ENCODE measurements at regions not wholly inside any gene's neighbourhood (a gene's known extent, or its start where the extent isn't known, plus 50 kb on each side); places are given as distances from the start of the nearest gene placed in this dataset.
"Not testable (repeated sequence)": the region's sequence is repeated elsewhere in the genome, so short reads cannot be mapped to it uniquely, and the experiment has no call there.

GRCh38 chr3:191020730-191021396 lies 158.4 kb upstream of the GMNC start:
- H3K4me3 ChIP-seq (ENCODE audit: low read depth, low read length), result no peak overlapping the region
- DNase-seq (ENCODE audit: low read depth), result peak; percentile 9
- no peak for TF ChIP-seq CTCF (conservative IDR thresholded peaks at IDR 0.05; ENCODE audit: low read depth, low read length)

- H3K4me3 ChIP-seq (ENCODE audit: low read depth, low read length), result no peak overlapping the region
- DNase-seq (ENCODE audit: low read depth), result no peak
- no peak for TF ChIP-seq CTCF (conservative IDR thresholded peaks at IDR 0.05; ENCODE audit: low read depth, low read length)
Measured at GRCh38 chr3:191019855-191020254, 157.4 kb upstream of the GMNC start.

GRCh38 chr3:191015960-191016359 lies 153.5 kb upstream of the GMNC start:
- H3K4me3 ChIP-seq (ENCODE audit: low read depth, low read length); DNase-seq (ENCODE audit: low read depth): not testable (repeated sequence)

GRCh38 chr3:191008074-191008473 lies 145.6 kb upstream of the GMNC start:
- DNase-seq (ENCODE audit: low read depth), result no peak
- no peak overlapping the region for H3K4me3 ChIP-seq (ENCODE audit: low read depth, low read length)
- TF ChIP-seq CTCF (conservative IDR thresholded peaks at IDR 0.05; ENCODE audit: low read depth, low read length), result no peak

- no peak overlapping the region for H3K4me3 ChIP-seq (ENCODE audit: low read depth, low read length)
- DNase-seq (ENCODE audit: low read depth), result peak; percentile 9
- no peak for TF ChIP-seq CTCF (conservative IDR thresholded peaks at IDR 0.05; ENCODE audit: low read depth, low read length)
Measured at GRCh38 chr3:191005790-191006189, 143.3 kb upstream of the GMNC start.

GRCh38 chr3:191003742-191004141 lies 141.2 kb upstream of the GMNC start:
- TF ChIP-seq CTCF (conservative IDR thresholded peaks at IDR 0.05; ENCODE audit: low read depth, low read length), result no peak
- no peak overlapping the region for H3K4me3 ChIP-seq (ENCODE audit: low read depth, low read length)

GRCh38 chr3:190996181-190996775 lies 133.8 kb upstream of the GMNC start:
- no peak for TF ChIP-seq CTCF (conservative IDR thresholded peaks at IDR 0.05; ENCODE audit: low read depth, low read length)
- no peak overlapping the region for H3K4me3 ChIP-seq (ENCODE audit: low read depth, low read length)
- no peak for DNase-seq (ENCODE audit: low read depth)

More at GRCh38 chr3:191003742-191004141, 141.2 kb upstream of the GMNC start:
- no peak for DNase-seq (ENCODE audit: low read depth)
